DMS153 treated with DMSO at 0.1 percent for 48 hours (cell line): ENCODE measurements at regions not wholly inside any gene's neighbourhood (a gene's known extent, or its start where the extent isn't known, plus 50 kb on each side); places are given as distances from the start of the nearest gene placed in this dataset.
"Not testable (repeated sequence)": the region's sequence is repeated elsewhere in the genome, so short reads cannot be mapped to it uniquely, and the experiment has no call there.

Experiments
- DNase-seq: peaks from one replicate; lab custom pipeline; 2025; ENCODE audit not compliant: unreplicated experiment; lab: John Stamatoyannopoulos, UW

- DNase-seq: no peak
These were observed 147.4 kb upstream of the BEND6 start for GRCh38 chr6:56807326-56807988.

- DNase-seq: no peak
These were observed 148.5 kb upstream of the BEND6 start for GRCh38 chr6:56806368-56806767.

- no peak for DNase-seq
These were observed 149.9 kb upstream of the BEND6 start for GRCh38 chr6:56804996-56805395.

GRCh38 chr6:56803594-56803993 lies 151.3 kb upstream of the BEND6 start:
- no peak for DNase-seq

GRCh38 chr6:56802584-56802983 lies 152.3 kb upstream of the BEND6 start:
- peak; percentile 94 for DNase-seq

- no peak for DNase-seq
These were observed 154.9 kb upstream of the BEND6 start for GRCh38 chr6:56799989-56800388.

- DNase-seq: no peak
These were observed 155.5 kb upstream of the DST start for GRCh38 chr6:56798163-56798562.

GRCh38 chr6:56796196-56796532 lies 153.5 kb upstream of the DST start:
- DNase-seq: no peak

- no peak for DNase-seq
These were observed 152.9 kb upstream of the DST start for GRCh38 chr6:56795466-56796195.

- DNase-seq: no peak
These were observed 151.7 kb upstream of the DST start for GRCh38 chr6:56794421-56794820.

- no peak for DNase-seq
These were observed 151.2 kb upstream of the DST start for GRCh38 chr6:56793938-56794337.

GRCh38 chr6:56790414-56790813 lies 147.7 kb upstream of the DST start:
- no peak for DNase-seq

GRCh38 chr6:56789879-56790278 lies 147.2 kb upstream of the DST start:
- no peak for DNase-seq

GRCh38 chr6:56789342-56789741 lies 146.7 kb upstream of the DST start:
- DNase-seq: no peak

GRCh38 chr6:56787209-56787608 lies 144.5 kb upstream of the DST start:
- DNase-seq: no peak

- DNase-seq: no peak
These were observed 143.6 kb upstream of the DST start for GRCh38 chr6:56786256-56786655.

GRCh38 chr6:56785536-56785935 lies 142.8 kb upstream of the DST start:
- not testable (repeated sequence) for DNase-seq

GRCh38 chr6:56780109-56780508 lies 137.4 kb upstream of the DST start:
- DNase-seq: not testable (repeated sequence)

GRCh38 chr6:56778503-56778902 lies 135.8 kb upstream of the DST start:
- DNase-seq: not testable (repeated sequence)

GRCh38 chr6:56775498-56776166 lies 132.9 kb upstream of the DST start:
- DNase-seq: no peak

GRCh38 chr6:56772737-56773184 lies 130.1 kb upstream of the DST start:
- DNase-seq: no peak

GRCh38 chr6:56771929-56772607 lies 129.4 kb upstream of the DST start:
- no peak for DNase-seq
